HL-60/S4 treated with retinoic acid at 250 ng/mL for 4 days and 3 days (cell line): ENCODE measurements at regions not wholly inside any gene's neighbourhood (a gene's known extent, or its start where the extent isn't known, plus 50 kb on each side); places are given as distances from the start of the nearest gene placed in this dataset.

Experiments used
- in situ Hi-C: fragments of 300-500 bp; cut with MboI; formaldehyde crosslinking; loops from 2 replicates; pipeline ENCODE4 v1.7.0; 2022; ENCODE audit warnings: low sequenced_read_pairs

GRCh38 chr17:65477600-65477999 is 83.8 kb downstream of the AXIN2 start:
- in situ Hi-C loops, result no loop called here

GRCh38 chr17:65474660-65475059 is 86.8 kb downstream of the AXIN2 start:
- in situ Hi-C loops, result no loop called here

- in situ Hi-C loops, result no loop called here
Measured at GRCh38 chr17:65473985-65474384, 87.5 kb downstream of the AXIN2 start.

- in situ Hi-C loops, result no loop called here
Measured at GRCh38 chr17:65473363-65473762, 88.1 kb downstream of the AXIN2 start.

GRCh38 chr17:65472666-65473309 is 88.7 kb downstream of the AXIN2 start:
- in situ Hi-C loops, result no loop called here

GRCh38 chr17:65470783-65471182 is 90.7 kb downstream of the AXIN2 start:
- in situ Hi-C loops, result no loop called here

- in situ Hi-C loops, result no loop called here
Measured at GRCh38 chr17:65468321-65468720, 93.1 kb downstream of the AXIN2 start.

GRCh38 chr17:65467156-65467555 is 94.3 kb downstream of the AXIN2 start:
- in situ Hi-C loops, result no loop called here

- in situ Hi-C loops, result no loop called here
Measured at GRCh38 chr17:65466547-65466946, 94.9 kb downstream of the AXIN2 start.

GRCh38 chr17:65463242-65463641 is 98.2 kb downstream of the AXIN2 start:
- in situ Hi-C loops, result no loop called here

- in situ Hi-C loops, result no loop called here
Measured at GRCh38 chr17:65459677-65460347, 101.6 kb downstream of the AXIN2 start.

- in situ Hi-C loops, result no loop called here
Measured at GRCh38 chr17:65457635-65458257, 103.7 kb downstream of the AXIN2 start.

GRCh38 chr17:65457183-65457582 is 104.3 kb downstream of the AXIN2 start:
- in situ Hi-C loops, result no loop called here

- in situ Hi-C loops, result no loop called here
Measured at GRCh38 chr17:65456368-65457151, 104.9 kb downstream of the AXIN2 start.

- in situ Hi-C loops, result no loop called here
Measured at GRCh38 chr17:65455972-65456343, 105.5 kb downstream of the AXIN2 start.

GRCh38 chr17:65455154-65455971 is 106.1 kb downstream of the AXIN2 start:
- in situ Hi-C loops, result no loop called here

GRCh38 chr17:65453204-65453931 is 108.1 kb downstream of the AXIN2 start:
- in situ Hi-C loops, result no loop called here

- in situ Hi-C loops, result no loop called here
Measured at GRCh38 chr17:65449495-65449894, 112.0 kb downstream of the AXIN2 start.

GRCh38 chr17:65447823-65448222 is 113.6 kb downstream of the AXIN2 start:
- in situ Hi-C loops, result no loop called here
